NCI-H2196 (cell line): ENCODE measurements at regions not wholly inside any gene's neighbourhood (a gene's known extent, or its start where the extent isn't known, plus 50 kb on each side); places are given as distances from the start of the nearest gene placed in this dataset.
"Not testable (repeated sequence)": the region's sequence is repeated elsewhere in the genome, so short reads cannot be mapped to it uniquely, and the experiment has no call there.

Experiments used
- DNase-seq: peaks from one replicate; lab custom pipeline; 2025; ENCODE audit not compliant: unreplicated experiment; lab: John Stamatoyannopoulos, UW

GRCh38 chr2:15681089-15681885, 89.6 kb downstream of the DDX1 start:
- DNase-seq, result no peak

- no peak for DNase-seq
These were observed 90.7 kb downstream of the DDX1 start for GRCh38 chr2:15682354-15682753.

GRCh38 chr2:15684161-15685039, 92.7 kb downstream of the DDX1 start:
- no peak for DNase-seq

GRCh38 chr2:15685143-15685542, 93.5 kb downstream of the DDX1 start:
- no peak for DNase-seq

- DNase-seq, result no peak
These were observed 95.0 kb downstream of the DDX1 start for GRCh38 chr2:15686643-15687042.

GRCh38 chr2:15687243-15687642, 95.6 kb downstream of the DDX1 start:
- no peak for DNase-seq

GRCh38 chr2:15687720-15688119, 96.1 kb downstream of the DDX1 start:
- DNase-seq, result no peak

GRCh38 chr2:15688924-15689568, 97.4 kb downstream of the DDX1 start:
- no peak for DNase-seq

- no peak for DNase-seq
These were observed 98.0 kb downstream of the DDX1 start for GRCh38 chr2:15689654-15690053.

- DNase-seq, result no peak
These were observed 100.1 kb downstream of the DDX1 start for GRCh38 chr2:15691586-15692310.

GRCh38 chr2:15692551-15693377, 101.1 kb downstream of the DDX1 start:
- no peak for DNase-seq

- DNase-seq, result no peak
These were observed 101.7 kb downstream of the DDX1 start for GRCh38 chr2:15693382-15693781.

GRCh38 chr2:15693926-15694588, 102.4 kb downstream of the DDX1 start:
- DNase-seq, result no peak

GRCh38 chr2:15694589-15694986, 102.9 kb downstream of the DDX1 start:
- DNase-seq, result no peak

- no peak for DNase-seq
These were observed 104.1 kb downstream of the DDX1 start for GRCh38 chr2:15695582-15696330.

- not testable (repeated sequence) for DNase-seq
These were observed 105.0 kb downstream of the DDX1 start for GRCh38 chr2:15696606-15697170.

- no peak for DNase-seq
These were observed 108.5 kb downstream of the DDX1 start for GRCh38 chr2:15700131-15700530.

- DNase-seq, result no peak
These were observed 109.1 kb downstream of the DDX1 start for GRCh38 chr2:15700599-15701340.
